HG03442 (cell line): ENCODE measurements at regions not wholly inside any gene's neighbourhood (a gene's known extent, or its start where the extent isn't known, plus 50 kb on each side); places are given as distances from the start of the nearest gene placed in this dataset.

Experiments
- ATAC-seq: cut with Tn5 transposase; IDR thresholded peaks from one replicate; pipeline ENCODE4 v1.9.1; 2021; ENCODE audit warnings: mild to moderate bottlenecking, moderate library complexity; ENCODE audit not compliant: unreplicated experiment

DNA sequence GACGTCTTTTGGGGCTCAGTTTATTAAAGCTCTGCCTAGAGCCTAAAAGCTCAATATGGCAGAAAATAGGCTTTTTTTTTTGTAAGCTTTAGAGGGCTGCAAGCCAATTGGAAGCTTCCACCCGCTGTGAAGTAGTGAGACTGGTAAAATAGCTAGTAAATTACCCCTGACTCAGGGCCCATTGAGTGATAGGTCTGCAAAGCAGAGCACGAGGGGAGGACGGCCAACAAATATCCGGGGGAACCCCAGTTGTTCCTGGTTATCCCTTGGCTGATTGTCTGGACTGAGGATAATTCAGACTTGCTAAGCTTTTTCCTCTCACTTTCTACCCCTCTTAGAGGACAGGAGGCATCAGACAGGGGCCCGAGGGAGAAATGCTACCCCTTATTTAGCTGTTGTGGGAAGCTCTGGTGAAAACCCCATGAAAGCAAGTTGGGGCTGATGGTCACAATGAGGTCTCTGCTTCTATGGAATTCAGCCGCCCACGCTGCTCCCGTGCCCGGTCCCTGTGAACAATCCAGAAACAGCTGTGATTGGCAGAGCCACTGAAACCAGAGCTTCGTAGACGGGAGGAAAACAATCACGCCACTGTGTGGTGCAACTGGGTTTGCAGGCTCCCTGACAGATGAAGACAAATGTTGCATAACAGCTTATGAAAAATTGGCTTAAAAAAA lies 141.9 kb upstream of the LGALSL start:
- ATAC-seq, result no peak

DNA sequence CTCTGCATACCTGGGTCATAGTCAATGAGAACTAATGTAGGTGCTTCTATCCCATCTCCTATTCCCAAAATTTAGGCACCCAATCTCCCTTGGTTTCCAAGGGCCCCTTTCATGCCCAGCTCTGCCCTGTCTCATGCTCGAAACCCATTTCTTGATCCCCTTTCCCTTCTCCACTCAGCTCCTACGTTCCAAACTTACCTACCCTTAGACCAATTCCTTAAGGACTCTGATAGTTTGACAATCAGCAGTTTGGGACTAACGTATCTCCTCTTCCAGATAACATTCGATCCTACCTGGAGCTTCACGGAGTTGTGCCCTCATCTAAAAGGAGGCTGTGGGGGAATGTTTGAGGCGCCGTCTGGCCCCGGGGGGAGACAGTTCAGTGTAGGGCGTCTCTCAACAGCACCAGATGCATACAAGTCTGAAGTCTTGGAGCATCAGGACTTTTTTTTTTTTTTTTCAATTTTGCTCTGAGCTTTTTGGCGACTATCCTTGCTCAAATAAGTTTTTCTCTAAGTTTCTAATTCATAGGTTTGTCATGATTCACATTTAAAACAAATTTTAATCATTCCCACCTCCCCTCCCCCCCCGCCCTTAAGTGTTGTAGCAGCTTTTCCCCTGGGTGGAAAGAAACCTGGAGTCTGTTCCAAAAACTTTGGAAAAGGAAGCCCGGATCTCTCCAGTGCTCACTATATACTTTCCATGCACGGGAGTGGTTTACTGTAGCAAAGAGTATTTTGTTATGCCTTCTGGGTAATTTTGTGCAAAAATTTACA lies 141.2 kb upstream of the LGALSL start:
- no peak for ATAC-seq

DNA sequence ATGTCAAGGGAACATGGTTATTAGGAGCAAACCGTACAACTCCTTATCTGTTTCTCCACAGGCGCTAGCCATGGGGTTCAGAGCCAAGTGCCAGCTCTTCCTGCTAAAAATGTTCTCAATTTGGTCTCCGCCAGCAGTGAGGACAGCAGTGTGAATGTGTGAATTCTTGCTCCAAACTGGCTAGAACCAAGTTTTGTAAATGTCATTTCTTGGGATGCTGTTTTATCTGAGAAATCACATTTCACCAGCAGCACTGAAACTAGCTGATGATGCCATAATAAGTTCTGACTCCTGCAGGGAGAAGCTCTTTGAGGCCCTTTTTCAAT lies 140.6 kb upstream of the LGALSL start:
- no peak for ATAC-seq

DNA sequence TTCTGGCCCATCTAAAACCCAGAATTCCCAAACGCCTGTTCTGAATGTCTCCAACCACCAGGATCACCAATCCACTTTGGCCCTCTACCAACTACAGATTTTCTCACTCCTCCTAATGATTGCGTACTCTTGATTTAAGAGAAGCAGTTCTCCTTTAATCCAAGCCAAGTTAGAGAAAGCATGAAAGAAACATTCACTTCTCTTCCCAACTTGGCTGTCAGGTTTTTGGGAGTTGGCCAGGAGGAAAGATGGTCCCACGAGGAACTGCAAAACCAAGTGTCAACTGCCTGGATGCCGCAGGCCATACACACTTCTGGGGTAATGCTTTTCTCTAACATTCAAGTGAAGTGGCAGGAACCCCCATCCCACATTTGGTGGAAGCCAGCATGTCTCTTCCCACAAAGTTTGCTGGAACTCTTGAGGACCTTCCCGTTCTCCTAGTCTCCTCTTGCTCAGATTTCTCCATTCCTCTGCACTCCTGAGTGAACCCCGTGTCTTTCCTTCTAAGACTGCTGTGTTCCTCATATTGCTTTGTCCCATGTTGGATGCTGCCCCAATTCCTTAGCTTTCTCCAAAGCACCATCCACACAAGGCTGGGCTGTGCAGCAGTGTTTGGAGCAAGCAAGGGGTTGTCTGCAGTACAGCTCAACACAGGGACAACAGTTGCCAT lies 138.5 kb upstream of the LGALSL start:
- ATAC-seq, result no peak

DNA sequence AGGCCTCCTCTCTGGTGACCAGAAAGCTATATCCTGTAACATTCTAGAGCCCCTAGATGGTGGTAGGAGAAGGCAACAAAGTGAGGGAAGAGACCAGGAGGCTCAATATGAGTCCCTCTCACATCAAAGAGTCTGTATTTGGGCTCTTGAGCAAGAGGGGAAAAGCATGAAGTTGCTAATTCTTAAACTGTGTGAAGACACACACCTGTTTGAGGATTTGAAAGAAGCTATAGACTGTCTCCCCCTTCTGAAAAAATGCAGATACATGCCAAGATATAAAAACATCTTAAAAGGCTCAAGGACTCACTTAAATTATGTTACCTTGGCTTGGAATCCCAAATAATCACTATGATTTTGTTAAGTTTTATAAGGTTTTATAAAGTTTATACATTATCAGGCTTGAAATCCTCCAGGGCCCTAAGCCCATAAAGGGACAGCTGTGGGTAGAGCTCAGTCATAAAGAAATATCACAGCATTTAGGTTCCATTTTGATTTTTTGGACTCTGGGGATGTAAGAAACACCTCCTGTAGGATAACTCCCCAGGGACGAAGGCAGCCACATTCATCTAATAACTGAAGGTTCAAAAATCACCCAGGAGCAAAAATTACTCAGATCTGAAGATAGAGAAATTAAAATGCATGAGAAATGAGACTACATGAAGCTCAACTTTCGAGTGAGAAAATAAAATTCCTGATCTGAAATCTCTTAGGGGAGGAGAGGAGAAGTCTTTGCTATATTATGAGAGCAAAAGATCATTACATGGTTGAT lies 136.1 kb upstream of the LGALSL start:
- ATAC-seq, result no peak

DNA sequence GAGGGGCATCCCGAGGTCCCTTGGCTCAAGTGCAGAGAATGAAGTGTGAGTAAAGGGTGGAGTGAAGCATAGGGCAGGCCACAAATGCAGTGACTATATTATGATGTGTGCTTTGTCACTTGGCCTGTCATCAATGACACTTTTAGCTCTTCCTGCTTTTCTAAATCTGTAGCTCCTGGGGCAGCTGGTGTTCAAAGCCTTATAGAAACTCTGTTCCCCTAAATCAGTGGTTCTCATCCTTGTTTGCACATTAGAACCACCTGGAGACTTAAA lies 135.6 kb upstream of the LGALSL start:
- no peak for ATAC-seq

DNA sequence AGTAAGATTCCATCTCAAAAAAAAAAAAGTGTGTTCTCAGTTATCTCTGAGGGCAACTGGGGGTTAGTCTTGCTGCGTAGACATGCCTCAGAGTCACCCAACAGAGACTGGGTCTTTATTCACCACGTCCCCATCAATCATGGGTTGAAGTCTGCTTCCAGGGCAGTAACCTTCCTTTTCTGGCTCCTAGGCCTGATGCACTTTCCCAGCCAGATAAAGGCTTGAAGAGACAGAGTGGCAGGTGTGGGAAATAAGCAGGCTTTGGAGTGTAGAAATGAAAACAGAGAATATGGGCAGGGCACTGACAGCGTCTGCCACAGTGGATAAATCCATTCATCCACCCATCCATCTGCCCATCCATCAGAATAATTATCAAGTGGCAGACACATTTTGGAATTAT lies 134.1 kb upstream of the LGALSL start:
- no peak for ATAC-seq

DNA sequence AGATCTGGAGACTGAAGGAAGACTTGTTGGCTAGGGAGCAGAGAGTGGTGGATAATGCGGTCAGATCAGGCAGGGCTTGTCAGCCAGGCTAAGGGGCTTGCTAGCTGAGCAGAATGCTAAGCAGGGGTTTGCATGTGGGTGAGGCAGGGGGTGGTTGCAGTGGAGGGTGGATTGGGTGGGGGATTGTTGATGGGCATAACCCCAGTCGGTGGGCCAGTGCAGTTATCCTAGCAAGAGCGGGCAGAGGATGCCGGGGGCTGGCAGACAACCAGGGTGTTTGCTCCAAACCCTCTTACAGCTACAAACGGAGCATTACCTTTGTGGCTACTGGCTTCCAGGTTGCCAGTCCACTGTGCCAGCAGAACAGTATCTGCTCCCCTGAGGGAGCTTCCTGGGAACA lies 131.5 kb upstream of the LGALSL start:
- no peak for ATAC-seq

DNA sequence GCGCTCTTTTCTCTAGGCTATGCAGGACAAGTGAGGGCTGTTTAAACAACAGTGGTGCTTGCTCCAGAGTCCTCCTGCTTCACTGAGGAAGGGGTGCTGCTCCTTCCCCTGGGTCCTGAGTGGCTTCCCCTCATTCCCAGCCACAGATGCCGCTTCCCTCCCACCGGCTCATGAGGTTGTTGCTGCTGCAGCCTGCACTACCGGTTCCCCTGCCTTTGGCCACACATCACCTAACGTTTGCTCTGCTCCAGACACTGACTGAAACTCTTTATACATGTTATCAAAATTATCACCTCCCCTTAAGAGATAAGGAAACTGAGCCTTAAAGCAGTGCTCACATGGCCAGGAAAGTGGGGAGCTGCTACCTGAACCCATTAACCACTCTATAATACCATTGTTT lies 130.8 kb upstream of the LGALSL start:
- ATAC-seq, result no peak

DNA sequence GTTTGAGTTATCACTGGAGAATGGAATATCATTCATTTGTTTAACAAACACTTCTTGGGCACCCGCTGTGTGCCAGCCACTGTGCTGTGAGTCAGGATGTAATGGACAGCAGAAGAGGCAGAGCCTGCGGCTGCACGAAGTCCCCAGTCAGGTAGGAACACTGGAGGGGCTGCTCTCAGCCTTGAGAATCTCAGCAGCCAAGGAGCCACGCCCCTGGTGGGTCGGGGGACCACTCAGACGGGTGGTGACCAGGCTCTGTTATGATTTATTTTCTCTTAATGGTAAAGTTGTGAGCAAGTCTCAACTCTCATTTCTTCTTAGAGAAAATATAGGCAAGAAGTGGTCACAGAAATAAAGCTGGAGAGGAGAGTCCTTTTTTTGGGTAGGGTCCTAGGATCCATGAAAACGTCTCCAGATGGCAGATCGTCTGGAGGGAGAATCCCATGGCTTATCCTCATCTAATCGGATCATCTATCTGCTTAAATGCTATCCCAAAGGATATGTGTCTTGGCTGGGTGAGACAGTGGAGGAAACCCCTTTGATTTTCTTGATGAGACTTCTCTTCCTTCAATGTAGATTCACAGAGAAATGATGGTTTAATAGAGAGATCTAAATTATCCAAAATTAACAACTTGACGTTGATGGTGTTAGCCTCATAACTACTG lies 129.1 kb upstream of the LGALSL start:
- ATAC-seq, result no peak

DNA sequence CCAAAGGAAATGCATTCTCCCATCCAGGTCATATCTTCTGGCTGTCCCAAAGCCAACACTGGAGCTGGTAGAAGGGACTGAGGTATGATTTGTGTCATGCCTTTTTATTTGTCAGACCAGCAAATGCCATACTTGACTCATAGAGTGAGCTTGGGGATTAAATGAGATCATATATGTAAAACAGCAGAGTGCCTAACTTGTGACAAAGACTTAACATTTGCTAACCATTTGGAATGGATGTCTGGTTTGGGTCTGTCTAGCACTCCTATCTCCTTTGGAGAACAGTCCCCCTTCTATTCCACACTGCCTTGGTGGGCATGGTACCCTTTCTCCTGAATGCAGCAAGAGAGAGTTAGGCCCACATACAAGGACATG lies 128.5 kb upstream of the LGALSL start:
- ATAC-seq, result peak; percentile 6

DNA sequence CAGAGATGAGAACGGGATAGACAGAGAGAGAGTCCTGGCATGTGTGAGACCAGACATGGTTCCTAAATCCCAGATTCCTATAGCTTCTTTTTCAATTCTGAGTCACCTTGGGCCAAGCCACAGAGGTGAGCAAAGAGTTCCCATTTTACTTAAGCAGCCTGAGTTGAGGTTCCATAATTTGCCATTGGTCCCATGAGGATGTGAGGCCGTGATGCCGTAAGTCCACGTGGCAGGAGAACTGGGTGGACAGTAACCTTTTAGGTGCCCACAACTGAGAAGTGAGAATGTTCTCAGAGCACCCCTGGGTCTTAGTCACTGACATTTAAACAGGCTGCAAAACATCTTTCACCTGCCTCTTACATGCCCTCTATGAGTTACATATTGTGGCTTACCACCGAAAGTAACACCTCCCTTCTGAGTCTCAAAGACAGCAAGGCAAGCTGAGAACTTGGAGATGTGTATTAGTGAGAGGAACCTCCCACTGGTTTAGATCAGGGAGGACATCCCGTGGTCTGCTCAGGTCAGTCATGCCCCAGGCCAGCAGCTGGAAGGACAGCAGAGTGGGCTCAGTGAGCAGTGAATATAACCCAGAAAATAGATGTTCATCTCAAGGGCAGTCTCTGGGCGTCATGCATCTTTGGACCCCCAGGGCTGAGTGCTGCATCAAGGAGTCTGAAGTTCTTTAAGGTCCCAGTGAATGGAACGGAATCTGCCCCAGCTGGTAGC lies 127.9 kb upstream of the LGALSL start:
- ATAC-seq, result peak; percentile 84

DNA sequence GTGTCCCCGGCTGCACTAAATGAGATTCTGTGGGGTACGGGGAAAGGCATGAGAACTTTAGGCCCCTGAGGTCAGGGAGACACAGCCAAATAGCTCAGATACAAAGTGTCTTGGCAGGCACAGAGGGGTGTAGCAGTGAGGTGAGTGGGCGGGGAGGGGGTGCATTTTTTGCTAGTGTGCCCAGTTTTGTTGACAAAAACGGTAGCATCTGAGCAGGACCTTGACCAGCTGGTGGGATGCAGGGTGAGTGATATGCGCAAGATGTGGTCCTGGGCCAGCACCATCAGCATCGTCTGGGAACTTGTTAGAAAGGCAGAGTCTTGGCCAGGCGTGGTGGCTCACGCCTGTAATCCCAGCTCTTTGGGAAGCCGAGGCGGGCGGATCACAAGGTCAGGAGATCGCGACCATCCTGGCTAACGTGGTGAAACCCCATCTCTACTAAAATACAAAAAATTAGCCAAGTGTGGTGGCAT lies 127.3 kb upstream of the LGALSL start:
- no peak for ATAC-seq

DNA sequence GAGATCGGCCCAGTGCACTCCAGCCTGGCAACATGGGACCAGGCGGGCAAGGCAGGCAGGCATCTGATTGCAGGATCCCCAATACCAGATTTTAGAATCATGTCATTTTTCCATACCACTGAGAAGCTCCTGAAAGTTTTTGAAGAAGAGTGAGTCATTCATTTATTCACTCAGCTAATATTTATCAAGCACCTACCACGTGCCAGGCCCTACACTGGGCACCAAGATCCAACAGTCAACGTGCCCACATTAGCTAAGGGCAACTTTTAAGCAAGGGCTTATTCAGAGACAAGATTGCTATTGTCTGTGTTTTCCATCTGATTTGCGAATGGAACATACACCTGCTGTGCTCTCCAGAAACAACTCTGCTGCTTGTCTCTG lies 126.8 kb upstream of the LGALSL start:
- no peak for ATAC-seq

DNA sequence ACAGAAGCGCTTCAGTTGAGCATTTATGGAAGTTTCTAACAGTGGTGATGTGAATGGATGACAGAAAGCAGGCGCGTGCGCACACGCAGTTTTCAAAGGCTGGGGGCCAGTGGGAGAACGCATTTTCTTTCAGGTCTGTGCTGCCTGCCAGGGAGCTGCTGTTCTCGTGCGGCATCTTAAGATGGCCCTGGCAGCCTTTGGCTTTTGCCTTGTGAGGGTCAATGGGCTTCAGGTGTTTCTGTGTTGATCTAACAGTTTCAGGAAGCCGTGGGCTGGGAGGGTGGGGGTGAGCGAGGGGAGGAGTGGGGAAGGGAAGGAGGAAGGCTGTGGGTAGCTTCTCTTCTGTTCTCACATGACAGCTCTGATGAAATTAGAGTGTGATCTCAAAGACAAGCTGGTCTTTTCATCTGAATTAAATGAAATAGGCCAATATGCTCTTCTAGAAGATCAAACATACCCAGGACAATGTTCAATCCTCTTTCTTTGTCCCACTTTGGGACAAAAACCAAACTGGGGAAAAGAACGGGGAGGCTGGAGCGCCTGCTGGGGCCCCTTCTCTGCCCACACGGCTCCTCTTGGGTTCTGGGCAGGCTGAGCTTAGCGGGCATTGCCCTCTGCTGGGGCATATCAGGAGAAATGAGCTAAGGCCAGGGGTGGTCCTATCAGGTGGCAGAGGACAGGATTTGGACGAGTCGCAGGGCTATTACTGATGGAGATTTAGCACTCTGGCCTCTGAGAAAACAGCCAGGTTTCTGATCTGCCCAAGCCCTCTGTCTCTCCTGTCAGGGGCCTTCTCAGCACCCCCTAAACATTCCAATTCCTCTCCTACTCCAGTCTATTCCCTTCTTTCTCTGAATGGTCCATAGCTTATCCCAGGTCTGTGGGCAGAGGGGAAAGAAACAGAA lies 126.2 kb upstream of the LGALSL start:
- peak; percentile 17 for ATAC-seq

DNA sequence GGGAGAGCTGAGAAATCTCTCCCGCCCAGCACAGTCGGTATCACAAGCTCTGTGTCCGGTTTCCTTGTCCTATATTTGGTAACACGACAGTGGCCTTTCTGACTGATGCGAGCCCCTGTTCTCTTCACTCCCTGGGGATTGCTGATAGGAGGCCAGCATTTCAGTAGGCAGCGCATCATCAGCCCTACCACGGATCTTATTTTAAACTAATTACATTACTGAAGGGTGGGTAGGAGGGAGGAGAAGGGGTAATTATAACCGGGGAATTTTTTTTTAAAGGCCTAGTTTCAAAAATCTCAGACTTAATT lies 125.6 kb upstream of the LGALSL start:
- ATAC-seq, result no peak

DNA sequence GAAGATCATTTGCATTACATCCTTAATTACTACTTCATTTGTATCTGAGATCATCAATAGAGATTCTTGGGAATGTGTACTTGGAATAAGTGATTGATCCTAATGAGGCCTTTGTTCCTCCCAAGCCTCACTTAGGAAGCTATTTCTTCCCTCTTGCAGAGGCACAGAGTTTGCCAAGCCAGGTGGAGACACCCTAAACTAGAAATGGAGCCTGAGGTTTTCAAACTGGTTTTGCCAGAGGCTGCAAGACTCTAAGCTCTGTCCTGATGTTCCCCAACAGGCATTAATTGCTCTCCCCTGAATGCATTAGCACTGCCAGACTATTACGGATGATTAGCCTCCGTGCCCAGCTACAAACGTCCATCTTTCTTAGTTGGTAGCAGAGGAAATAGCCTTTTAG lies 125.2 kb upstream of the LGALSL start:
- no peak for ATAC-seq

DNA sequence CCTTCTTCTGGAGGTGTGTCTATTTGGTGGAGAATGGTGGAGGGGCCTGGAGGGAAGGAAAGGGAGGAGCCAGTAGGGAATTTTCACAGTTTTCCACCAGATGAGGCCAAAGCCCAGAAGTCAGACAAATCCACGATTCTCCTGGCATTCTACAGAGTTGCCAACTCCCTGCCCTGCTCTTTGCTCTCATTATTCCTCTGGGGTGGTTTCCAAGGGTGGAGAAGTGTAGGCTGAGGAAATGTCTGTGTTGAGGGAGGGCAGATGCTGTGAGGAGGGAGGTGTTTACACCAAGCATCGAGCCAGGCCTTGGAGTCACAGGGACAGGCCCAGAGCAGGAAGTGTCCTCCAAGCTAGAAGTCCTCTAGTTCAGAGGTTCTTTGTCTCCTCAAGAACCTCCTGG lies 124.1 kb upstream of the LGALSL start:
- ATAC-seq, result no peak

DNA sequence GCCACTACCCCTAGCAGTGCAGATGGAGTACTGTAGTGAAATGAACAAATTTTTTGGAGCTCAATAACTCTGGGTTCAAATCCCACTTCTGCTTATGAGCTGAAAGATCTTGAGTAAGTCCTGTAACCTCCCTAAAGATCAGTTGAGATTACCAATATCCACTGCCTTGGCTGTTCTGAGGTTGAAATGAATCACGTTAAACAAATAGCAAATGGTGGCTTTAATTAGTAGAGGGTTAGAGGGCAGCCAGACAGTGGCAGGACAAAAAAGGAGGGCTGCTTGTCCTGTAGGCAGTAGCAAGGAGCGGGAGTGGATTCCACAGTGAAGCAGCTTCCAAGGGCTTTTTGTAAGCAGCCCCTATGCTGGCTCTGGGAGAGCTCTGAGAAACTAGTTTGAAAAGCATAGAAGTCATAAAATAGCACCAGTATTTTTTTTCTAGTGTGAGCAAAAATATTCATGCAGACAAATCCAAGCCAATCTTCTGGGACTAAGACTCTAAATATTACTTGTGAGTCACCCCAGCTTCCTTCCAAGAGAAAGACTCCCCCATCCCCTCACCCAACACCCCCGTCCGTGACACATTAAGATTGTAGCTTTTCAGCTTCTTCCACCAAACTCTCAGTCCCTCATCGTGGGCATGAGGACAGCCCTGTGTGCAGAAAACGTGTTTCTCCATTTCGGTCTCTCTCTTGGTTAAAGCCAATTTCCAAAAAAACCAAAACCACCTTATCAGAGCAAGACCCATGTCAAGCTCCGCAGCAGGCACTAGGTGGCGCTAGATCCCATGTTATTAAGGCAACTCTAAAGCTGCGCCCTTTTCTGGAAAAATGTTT lies 123.5 kb upstream of the LGALSL start:
- no peak for ATAC-seq
